NCI-H2227 (cell line): ENCODE measurements at regions not wholly inside any gene's neighbourhood (a gene's known extent, or its start where the extent isn't known, plus 50 kb on each side); places are given as distances from the start of the nearest gene placed in this dataset.

Experiments
- DNase-seq: peaks from one replicate; lab custom pipeline; 2025; ENCODE audit not compliant: unreplicated experiment; lab: John Stamatoyannopoulos, UW

DNA sequence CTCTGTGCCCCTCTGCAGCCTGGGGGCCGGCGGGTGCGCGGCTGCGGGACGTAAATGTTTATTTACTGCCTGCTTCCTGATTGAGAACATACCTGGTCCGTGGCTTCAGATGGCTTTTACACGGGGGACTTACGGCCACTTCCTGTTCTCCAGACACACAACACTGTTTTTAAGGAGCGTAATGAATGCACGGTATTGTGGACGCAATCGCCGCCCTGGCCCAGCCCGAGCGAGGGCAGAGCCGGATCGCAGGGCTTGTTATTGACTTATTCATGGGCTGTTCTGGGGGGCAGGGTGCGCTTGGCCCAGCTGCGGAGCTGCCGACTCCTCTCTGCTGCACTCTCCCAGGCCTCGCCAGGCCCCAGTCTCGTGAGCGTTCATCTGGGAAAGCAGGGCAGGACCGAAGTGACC, 52.8 kb upstream of the ACTRT2 start:
- DNase-seq: no peak

DNA sequence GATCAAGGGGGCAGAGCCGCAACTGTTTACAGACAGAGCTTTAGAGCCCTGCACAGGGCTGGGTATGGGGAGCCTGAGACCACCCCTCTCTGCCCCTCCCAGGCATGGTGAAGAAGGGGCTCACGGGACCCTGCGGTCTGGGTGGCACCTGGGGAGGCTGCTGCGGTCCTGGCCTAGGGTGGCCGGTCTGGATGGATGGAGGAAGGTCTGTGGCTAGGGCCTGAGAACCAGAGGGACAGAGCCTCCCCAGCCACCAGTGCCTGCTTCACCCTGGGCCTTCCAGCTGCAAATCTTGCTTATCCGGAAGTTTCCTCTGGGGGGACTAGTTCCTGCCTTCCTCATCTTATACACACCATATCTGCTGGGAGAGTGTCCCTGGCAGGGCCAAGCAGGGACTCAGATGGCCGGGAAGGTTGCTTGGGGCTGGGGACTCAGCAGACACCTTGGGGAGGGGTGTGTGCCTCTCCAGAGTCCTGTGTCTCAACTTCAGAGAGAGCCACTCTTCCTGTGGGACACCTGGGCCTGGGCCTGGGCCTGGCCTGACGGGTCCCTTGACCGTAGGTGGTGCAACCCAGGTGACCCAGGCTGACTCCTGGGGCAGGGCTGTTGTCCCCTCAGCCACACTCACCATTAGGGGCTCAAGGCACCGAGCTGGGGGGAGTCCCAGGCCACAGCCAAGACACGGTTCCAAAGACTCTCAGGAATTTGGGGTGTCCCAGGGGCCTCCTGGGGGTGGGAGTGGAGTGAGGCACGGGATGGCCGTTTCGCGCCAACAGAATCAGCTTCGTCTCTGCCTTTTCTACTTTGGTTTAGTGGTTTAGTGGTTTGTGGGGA, 52.0 kb upstream of the ACTRT2 start:
- DNase-seq: no peak

DNA sequence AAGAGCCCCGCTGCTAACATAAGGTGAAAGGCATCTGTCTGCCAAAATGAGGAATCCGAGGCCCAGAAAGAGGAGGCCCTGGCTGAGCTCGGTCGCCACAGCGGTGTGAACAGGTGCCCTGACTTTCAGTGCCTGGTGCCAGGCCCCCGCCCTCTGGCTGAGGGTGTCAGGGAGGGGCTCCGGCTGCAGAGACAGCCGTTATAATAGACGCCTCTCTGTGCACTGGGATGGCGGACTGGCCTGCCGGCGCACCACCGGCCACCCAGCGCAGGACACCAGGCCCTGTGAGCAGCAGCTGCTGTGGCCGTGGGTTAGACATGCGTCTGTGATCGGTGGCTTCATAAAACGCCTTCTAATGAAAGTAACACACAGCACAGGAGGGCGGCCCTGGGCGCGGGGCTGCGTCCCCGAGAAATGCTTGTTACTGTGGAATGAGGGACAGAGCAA, 51.4 kb upstream of the ACTRT2 start:
- no peak for DNase-seq

DNA sequence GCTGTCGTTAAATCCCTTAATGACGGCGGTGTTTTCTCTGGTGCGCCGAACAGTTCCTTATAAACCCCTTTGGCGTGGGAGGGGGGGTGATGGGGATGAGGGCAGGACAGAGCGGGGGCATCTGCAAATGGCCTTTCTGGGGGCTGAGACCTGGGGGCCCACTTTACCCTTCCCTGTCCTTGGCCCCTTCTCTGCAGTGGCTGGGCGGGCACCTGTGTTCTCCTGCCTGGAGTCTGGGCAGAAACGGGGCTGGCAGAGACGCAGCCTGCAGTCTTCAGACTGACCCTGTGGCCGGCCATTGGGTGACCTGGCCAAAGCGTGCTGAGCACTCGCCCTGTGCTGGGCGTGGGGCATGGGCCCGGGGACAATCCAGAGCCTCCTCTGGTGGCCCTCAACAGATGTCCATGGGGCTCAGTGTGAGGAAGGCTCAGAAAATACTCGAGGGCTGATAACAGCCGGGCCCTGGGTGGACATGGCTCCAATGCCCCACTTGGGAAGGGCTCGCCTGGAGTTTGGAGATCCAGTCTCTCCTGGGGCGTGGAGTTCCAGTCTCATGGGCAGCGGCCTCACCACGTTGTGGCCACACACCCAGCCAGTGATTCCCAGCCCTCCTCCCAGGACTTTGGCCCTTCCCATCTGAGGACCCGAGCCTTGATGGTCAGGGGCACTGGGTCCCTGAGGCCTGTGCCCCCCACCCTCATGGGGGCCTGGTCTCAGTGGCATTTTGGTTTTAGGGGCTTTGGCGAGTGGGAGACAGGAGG, 50.8 kb upstream of the ACTRT2 start:
- DNase-seq: no peak

DNA sequence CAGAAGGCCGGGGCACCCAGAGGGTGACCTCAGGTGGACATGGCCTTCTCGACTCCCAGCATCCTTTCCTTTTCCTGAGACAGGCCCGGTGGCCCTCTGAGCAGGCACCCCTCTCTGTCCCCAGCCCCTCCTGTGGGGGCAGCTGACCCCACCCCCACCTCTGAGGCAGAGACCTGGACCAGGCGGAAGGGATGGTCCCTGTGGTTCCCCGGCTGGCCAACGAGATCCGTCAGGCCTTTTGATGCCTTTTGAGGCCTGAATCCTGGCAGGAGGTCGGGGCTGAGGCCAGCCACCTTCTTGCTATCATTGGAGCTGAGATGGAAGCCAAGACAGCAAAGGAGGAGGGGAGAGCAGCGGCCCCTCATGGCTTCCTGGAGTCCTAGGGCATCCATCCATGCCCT, 50.2 kb upstream of the ACTRT2 start:
- DNase-seq: no peak
